HEK293 (cell line): ENCODE measurements at regions not wholly inside any gene's neighbourhood (a gene's known extent, or its start where the extent isn't known, plus 50 kb on each side); places are given as distances from the start of the nearest gene placed in this dataset.

Source experiments
- CTCF ChIA-PET: fragments of 350-600 bp; formaldehyde crosslinking; extraction: SDS; loops from one replicate; lab custom pipeline; 2021; ENCODE audit warnings: antibody characterized with exemption; lab: Yijun Ruan, JAX
- POLR2A ChIA-PET: fragments of 300-600 bp; formaldehyde crosslinking; extraction: SDS; loops from one replicate; lab custom pipeline; 2020; ENCODE audit warnings: antibody characterized with exemption, inconsistent platforms; lab: Yijun Ruan, JAX
- H3K27ac ChIP-seq: fragments of 200-500 bp; sonication (Bioruptor generic); 2 replicates; pipeline ENCODE4 v1.5.1; 2014; ENCODE audit warnings: low read depth, low read length, control low read depth, inconsistent platforms; ENCODE audit errors: extremely low read depth
- H3K36me3 ChIP-seq, 2 experiments: fragments of 200-500 bp in 1 of 2; sonication (Bioruptor generic) in 1 of 2; 1 replicate in 1 of 2; 2 replicates in 1 of 2; pipeline ENCODE4 v1.5.1; 2014 to 2017; ENCODE audit warnings: inconsistent platforms in 2 of 2, low read length in 2 of 2; ENCODE audit not compliant: control insufficient read depth in 2 of 2, insufficient read depth in 1 of 2
- H3K4me1 ChIP-seq: fragments of 200-500 bp; sonication (Bioruptor generic); 2 replicates; pipeline ENCODE4 v1.5.1; 2014; ENCODE audit warnings: mild to moderate bottlenecking, low read length, inconsistent platforms; ENCODE audit not compliant: control insufficient read depth, insufficient read depth
- H3K4me3 ChIP-seq: 2 replicates; pipeline ENCODE4 v1.5.1; 2011; ENCODE audit warnings: low read depth, mild to moderate bottlenecking, control low read depth, low read length, moderate library complexity
- H3K9me3 ChIP-seq: fragments of 200-500 bp; sonication (Bioruptor generic); 2 replicates; pipeline ENCODE4 v1.5.1; 2014; ENCODE audit warnings: low read depth, low read length, inconsistent platforms; ENCODE audit not compliant: control insufficient read depth, insufficient read depth
- GLIS2 ChIP-seq: fragments of 450-650 bp; formaldehyde crosslinking; IDR thresholded peaks from 2 replicates; pipeline ENCODE4 v1.5.1; 2016; ENCODE audit warnings: missing biosample characterization, missing genetic modification characterization
- OVOL3 ChIP-seq: fragments of 450-650 bp; formaldehyde crosslinking; IDR thresholded peaks from 2 replicates; pipeline ENCODE4 v1.5.1; 2016; ENCODE audit warnings: missing biosample characterization, missing genetic modification characterization
- SP2 ChIP-seq: fragments of 450-650 bp; formaldehyde crosslinking; IDR thresholded peaks from 2 replicates; pipeline ENCODE4 v1.5.1; 2016; ENCODE audit warnings: missing biosample characterization, missing genetic modification characterization
- TRIM28 ChIP-seq: IDR thresholded peaks from 2 replicates; pipeline ENCODE4 v1.6.1; 2011; ENCODE audit warnings: low read length, control low read depth, borderline replicate concordance
- YY2 ChIP-seq: fragments of 450-650 bp; formaldehyde crosslinking; IDR thresholded peaks from 2 replicates; pipeline ENCODE4 v1.5.1; 2016; ENCODE audit warnings: missing biosample characterization, missing genetic modification characterization
- ZBTB8A ChIP-seq: fragments of 450-650 bp; formaldehyde crosslinking; IDR thresholded peaks from 2 replicates; pipeline ENCODE4 v1.5.1; 2016; ENCODE audit warnings: missing biosample characterization, missing genetic modification characterization
- ZFHX2 ChIP-seq: fragments of 450-650 bp; formaldehyde crosslinking; conservative IDR thresholded peaks from 2 replicates; pipeline ENCODE4 v1.5.1; 2016; ENCODE audit warnings: missing biosample characterization, missing genetic modification characterization
- ZIC2 ChIP-seq: fragments of 450-650 bp; formaldehyde crosslinking; IDR thresholded peaks from 2 replicates; pipeline ENCODE4 v1.5.1; 2016; ENCODE audit warnings: missing biosample characterization, missing genetic modification characterization
- ZNF121 ChIP-seq: fragments of 450-650 bp; formaldehyde crosslinking; IDR thresholded peaks from 2 replicates; pipeline ENCODE4 v1.5.1; 2016; ENCODE audit warnings: missing biosample characterization, missing genetic modification characterization
- ZNF140 ChIP-seq: fragments of 450-650 bp; formaldehyde crosslinking; IDR thresholded peaks from 2 replicates; pipeline ENCODE4 v1.5.1; 2016; ENCODE audit warnings: missing biosample characterization, missing genetic modification characterization
- ZNF354C ChIP-seq: fragments of 450-650 bp; formaldehyde crosslinking; IDR thresholded peaks from 2 replicates; pipeline ENCODE4 v1.5.1; 2016; ENCODE audit warnings: missing biosample characterization, missing genetic modification characterization, low read depth, borderline replicate concordance
- ZNF488 ChIP-seq: fragments of 450-650 bp; formaldehyde crosslinking; IDR thresholded peaks from 2 replicates; pipeline ENCODE4 v1.5.1; 2016; ENCODE audit warnings: missing biosample characterization, missing genetic modification characterization
- ZNF510 ChIP-seq: fragments of 450-650 bp; formaldehyde crosslinking; IDR thresholded peaks from 2 replicates; pipeline ENCODE4 v1.5.1; 2018; ENCODE audit warnings: mild to moderate bottlenecking, missing genetic modification characterization, missing biosample characterization; ENCODE audit not compliant: insufficient replicate concordance
- ZNF530 ChIP-seq: fragments of 450-650 bp; formaldehyde crosslinking; IDR thresholded peaks from 2 replicates; pipeline ENCODE4 v1.5.1; 2016; ENCODE audit warnings: low read depth, missing biosample characterization, missing genetic modification characterization
- ZNF560 ChIP-seq: fragments of 450-650 bp; formaldehyde crosslinking; IDR thresholded peaks from 2 replicates; pipeline ENCODE4 v1.5.1; 2017; ENCODE audit warnings: missing biosample characterization, missing genetic modification characterization, borderline replicate concordance
- ZNF600 ChIP-seq: fragments of 450-650 bp; formaldehyde crosslinking; IDR thresholded peaks from 2 replicates; pipeline ENCODE4 v1.5.1; 2016; ENCODE audit warnings: missing biosample characterization, missing genetic modification characterization
- ZNF623 ChIP-seq: fragments of 450-650 bp; formaldehyde crosslinking; IDR thresholded peaks from 2 replicates; pipeline ENCODE4 v1.5.1; 2016; ENCODE audit warnings: missing biosample characterization, missing genetic modification characterization
- ZNF707 ChIP-seq: fragments of 450-650 bp; formaldehyde crosslinking; IDR thresholded peaks from 2 replicates; pipeline ENCODE4 v1.5.1; 2016; ENCODE audit warnings: missing biosample characterization, missing genetic modification characterization
- ZNF776 ChIP-seq: fragments of 450-650 bp; formaldehyde crosslinking; IDR thresholded peaks from 2 replicates; pipeline ENCODE4 v1.5.0; 2017; ENCODE audit warnings: missing biosample characterization, missing genetic modification characterization, borderline replicate concordance
- ZNF777 ChIP-seq: fragments of 450-650 bp; formaldehyde crosslinking; IDR thresholded peaks from 2 replicates; pipeline ENCODE4 v1.5.1; 2017; ENCODE audit warnings: missing biosample characterization, missing genetic modification characterization, borderline replicate concordance
- ZNF791 ChIP-seq: fragments of 450-650 bp; formaldehyde crosslinking; IDR thresholded peaks from 2 replicates; pipeline ENCODE4 v1.5.1; 2016; ENCODE audit warnings: missing biosample characterization, missing genetic modification characterization
- ZNF830 ChIP-seq: fragments of 450-650 bp; IDR thresholded peaks from 2 replicates; pipeline ENCODE4 v1.5.0; 2018; ENCODE audit warnings: missing biosample characterization, missing genetic modification characterization, low read depth, mild to moderate bottlenecking, moderate library complexity
- ZXDB ChIP-seq: fragments of 450-650 bp; formaldehyde crosslinking; IDR thresholded peaks from 2 replicates; pipeline ENCODE4 v1.5.1; 2016; ENCODE audit warnings: missing biosample characterization, missing genetic modification characterization
- TF ChIP-seq, protein P1 (sequence below): fragments of 450-650 bp; IDR thresholded peaks from 2 replicates; pipeline ENCODE4 v1.5.1; 2018; ENCODE audit warnings: missing biosample characterization, missing genetic modification characterization
- TF ChIP-seq, protein P2 (sequence below): fragments of 450-650 bp; formaldehyde crosslinking; conservative IDR thresholded peaks from 2 replicates; pipeline ENCODE4 v1.5.1; 2016; ENCODE audit warnings: low read depth, missing biosample characterization, missing genetic modification characterization

GRCh38 chr1:80982831-80983230, 817.9 kb upstream of the ADGRL2 start:
- no peak for TF ChIP-seq OVOL3 (tag by site-specific recombination)
- TF ChIP-seq ZNF776, result no peak
- TF ChIP-seq ZIC2, result no peak
- no peak for TF ChIP-seq ZNF791 (tag by site-specific recombination)
- no peak for TF ChIP-seq ZNF354C
- TF ChIP-seq ZNF777 (tag by site-specific recombination), result no peak
- TF ChIP-seq ZNF510 (tag by site-specific recombination), result no peak
- TF ChIP-seq SP2 (tag by site-specific recombination), result no peak
- no peak for TF ChIP-seq TRIM28
- no peak for TF ChIP-seq ZNF600 (tag by site-specific recombination)
- no peak for TF ChIP-seq ZNF707 (tag by site-specific recombination)
- TF ChIP-seq ZNF121 (tag by site-specific recombination), result no peak
- TF ChIP-seq ZNF140, result no peak
- no peak for TF ChIP-seq ZNF530 (tag by site-specific recombination)
- TF ChIP-seq ZNF623 (tag by site-specific recombination), result no peak
- POLR2A ChIA-PET, result no interaction called here

DNA sequence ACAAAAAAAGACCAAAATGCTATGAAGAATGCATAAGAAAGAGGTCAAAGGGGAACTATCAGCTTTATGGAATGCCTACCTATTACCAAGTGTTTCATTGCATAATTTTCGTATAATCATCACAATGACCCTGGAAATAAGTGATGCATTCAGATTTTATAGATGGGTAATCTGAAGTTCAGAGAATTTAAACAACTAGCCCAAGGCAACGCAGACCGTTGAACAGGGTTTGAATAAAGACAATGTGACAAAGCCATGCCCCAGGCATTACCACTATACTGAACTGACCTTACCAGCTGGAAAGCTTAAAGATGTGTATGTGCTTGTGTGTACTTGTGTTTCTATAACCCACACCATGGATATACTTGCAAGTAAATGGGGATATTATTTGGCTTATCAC, 827.6 kb upstream of the ADGRL2 start:
- Histone ChIP-seq H3K27ac (no peak overlapping the region), H3K4me1 (no peaks in the 10 kb centered on the region), H3K9me3 (no peaks in the 10 kb centered on the region), H3K4me3 (no peak overlapping the region), H3K36me3 (no peaks in the 10 kb centered on the region)
- ChIA-PET CTCF (no interaction called here), POLR2A (no interaction called here)
- TF ChIP-seq, protein P1, sequence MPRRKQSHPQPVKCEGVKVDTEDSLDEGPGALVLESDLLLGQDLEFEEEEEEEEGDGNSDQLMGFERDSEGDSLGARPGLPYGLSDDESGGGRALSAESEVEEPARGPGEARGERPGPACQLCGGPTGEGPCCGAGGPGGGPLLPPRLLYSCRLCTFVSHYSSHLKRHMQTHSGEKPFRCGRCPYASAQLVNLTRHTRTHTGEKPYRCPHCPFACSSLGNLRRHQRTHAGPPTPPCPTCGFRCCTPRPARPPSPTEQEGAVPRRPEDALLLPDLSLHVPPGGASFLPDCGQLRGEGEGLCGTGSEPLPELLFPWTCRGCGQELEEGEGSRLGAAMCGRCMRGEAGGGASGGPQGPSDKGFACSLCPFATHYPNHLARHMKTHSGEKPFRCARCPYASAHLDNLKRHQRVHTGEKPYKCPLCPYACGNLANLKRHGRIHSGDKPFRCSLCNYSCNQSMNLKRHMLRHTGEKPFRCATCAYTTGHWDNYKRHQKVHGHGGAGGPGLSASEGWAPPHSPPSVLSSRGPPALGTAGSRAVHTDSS (tag by site-specific recombination), result no peak
- TF ChIP-seq YY2 (tag by site-specific recombination) (no peak), ZXDB (no peak), ZFHX2 (tag by site-specific recombination) (no peak), GLIS2 (tag by site-specific recombination) (no peak), ZNF560 (tag by site-specific recombination) (no peak), ZNF488 (no peak), ZBTB8A (tag by site-specific recombination) (no peak), ZNF830 (tag by site-specific recombination) (no peak)
- TF ChIP-seq, protein P2, sequence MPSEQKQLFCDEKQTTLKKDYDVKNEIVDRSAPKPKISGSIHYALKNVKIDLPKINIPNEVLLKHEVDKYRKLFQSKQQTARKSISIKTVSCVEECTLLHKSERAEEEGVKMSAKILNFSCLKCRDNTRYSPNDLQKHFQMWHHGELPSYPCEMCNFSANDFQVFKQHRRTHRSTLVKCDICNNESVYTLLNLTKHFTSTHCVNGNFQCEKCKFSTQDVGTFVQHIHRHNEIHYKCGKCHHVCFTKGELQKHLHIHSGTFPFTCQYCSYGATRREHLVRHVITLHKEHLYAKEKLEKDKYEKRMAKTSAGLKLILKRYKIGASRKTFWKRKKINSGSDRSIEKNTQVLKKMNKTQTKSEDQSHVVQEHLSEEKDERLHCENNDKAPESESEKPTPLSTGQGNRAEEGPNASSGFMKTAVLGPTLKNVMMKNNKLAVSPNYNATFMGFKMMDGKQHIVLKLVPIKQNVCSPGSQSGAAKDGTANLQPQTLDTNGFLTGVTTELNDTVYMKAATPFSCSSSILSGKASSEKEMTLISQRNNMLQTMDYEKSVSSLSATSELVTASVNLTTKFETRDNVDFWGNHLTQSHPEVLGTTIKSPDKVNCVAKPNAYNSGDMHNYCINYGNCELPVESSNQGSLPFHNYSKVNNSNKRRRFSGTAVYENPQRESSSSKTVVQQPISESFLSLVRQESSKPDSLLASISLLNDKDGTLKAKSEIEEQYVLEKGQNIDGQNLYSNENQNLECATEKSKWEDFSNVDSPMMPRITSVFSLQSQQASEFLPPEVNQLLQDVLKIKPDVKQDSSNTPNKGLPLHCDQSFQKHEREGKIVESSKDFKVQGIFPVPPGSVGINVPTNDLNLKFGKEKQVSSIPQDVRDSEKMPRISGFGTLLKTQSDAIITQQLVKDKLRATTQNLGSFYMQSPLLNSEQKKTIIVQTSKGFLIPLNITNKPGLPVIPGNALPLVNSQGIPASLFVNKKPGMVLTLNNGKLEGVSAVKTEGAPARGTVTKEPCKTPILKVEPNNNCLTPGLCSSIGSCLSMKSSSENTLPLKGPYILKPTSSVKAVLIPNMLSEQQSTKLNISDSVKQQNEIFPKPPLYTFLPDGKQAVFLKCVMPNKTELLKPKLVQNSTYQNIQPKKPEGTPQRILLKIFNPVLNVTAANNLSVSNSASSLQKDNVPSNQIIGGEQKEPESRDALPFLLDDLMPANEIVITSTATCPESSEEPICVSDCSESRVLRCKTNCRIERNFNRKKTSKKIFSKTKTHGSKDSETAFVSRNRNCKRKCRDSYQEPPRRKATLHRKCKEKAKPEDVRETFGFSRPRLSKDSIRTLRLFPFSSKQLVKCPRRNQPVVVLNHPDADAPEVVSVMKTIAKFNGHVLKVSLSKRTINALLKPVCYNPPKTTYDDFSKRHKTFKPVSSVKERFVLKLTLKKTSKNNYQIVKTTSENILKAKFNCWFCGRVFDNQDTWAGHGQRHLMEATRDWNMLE, result no peak
- TF ChIP-seq, all 188 proteins: peak for 0

More at GRCh38 chr1:80982831-80983230, 817.9 kb upstream of the ADGRL2 start:
- H3K4me3 ChIP-seq, result no peak overlapping the region
- no peaks in the 10 kb centered on the region for H3K36me3 ChIP-seq
- no peaks in the 10 kb centered on the region for H3K4me1 ChIP-seq
- no peaks in the 10 kb centered on the region for H3K9me3 ChIP-seq
- CTCF ChIA-PET, result no interaction called here
- H3K27ac ChIP-seq, result no peak overlapping the region
